ENCODE measurements at regions not wholly inside any gene's neighbourhood (a gene's known extent, or its start where the extent isn't known, plus 50 kb on each side); places are given as distances from the start of the nearest gene placed in this dataset.

DNA sequence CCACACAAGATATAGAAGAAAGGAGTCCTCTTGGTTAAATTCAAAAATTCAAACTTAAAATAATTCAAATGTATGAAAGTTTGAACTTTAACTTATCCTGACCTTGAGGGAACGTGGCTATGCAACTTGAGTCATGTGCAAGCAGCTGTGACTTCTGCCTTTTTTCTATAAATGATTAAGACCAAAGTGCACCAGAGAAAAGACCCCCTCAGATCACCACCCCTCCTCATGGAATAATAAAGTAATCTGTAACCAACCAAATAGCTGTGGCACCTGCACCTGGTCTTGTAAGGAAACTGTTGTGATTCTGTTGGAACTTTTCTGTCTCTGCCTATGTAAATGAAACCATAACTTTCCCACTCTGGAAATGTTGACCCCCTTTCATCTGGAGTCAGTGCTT, 141.1 kb upstream of the GGTLC1 start:
- TF ChIP-seq POLR2A (IDR thresholded peaks at IDR 0.05), result no peak
- TF ChIP-seq, protein P1, sequence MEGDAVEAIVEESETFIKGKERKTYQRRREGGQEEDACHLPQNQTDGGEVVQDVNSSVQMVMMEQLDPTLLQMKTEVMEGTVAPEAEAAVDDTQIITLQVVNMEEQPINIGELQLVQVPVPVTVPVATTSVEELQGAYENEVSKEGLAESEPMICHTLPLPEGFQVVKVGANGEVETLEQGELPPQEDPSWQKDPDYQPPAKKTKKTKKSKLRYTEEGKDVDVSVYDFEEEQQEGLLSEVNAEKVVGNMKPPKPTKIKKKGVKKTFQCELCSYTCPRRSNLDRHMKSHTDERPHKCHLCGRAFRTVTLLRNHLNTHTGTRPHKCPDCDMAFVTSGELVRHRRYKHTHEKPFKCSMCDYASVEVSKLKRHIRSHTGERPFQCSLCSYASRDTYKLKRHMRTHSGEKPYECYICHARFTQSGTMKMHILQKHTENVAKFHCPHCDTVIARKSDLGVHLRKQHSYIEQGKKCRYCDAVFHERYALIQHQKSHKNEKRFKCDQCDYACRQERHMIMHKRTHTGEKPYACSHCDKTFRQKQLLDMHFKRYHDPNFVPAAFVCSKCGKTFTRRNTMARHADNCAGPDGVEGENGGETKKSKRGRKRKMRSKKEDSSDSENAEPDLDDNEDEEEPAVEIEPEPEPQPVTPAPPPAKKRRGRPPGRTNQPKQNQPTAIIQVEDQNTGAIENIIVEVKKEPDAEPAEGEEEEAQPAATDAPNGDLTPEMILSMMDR (IDR thresholded peaks at IDR 0.05), result no peak

Measured in heart left ventricle (tissue), 13 donors.